ENCODE measurements at regions not wholly inside any gene's neighbourhood (a gene's known extent, or its start where the extent isn't known, plus 50 kb on each side); places are given as distances from the start of the nearest gene placed in this dataset.
A peak's percentile ranks its signal among the peaks of the same experiment; 100 is the strongest.

DNA sequence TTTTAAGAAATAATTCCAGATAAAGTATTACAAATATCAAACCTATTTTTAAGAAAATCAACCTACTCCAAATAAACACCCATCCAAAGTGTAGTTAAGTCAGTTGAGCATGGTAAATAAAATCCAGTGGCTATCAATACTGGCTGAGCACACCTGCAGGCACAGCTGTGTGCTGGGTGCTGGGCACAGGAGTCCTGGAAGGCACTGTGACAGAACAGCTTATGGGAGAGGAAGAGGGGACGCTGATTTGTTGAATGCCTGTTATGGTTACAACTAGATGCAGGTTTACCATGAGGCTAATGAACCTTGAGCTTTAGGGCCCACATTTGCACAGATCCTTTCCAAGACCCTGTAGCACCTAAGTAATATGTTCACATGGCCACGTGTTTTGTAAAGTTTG is 202.7 kb downstream of the MTX2 start:
- peak; percentile 12 for DNase-seq

DNA sequence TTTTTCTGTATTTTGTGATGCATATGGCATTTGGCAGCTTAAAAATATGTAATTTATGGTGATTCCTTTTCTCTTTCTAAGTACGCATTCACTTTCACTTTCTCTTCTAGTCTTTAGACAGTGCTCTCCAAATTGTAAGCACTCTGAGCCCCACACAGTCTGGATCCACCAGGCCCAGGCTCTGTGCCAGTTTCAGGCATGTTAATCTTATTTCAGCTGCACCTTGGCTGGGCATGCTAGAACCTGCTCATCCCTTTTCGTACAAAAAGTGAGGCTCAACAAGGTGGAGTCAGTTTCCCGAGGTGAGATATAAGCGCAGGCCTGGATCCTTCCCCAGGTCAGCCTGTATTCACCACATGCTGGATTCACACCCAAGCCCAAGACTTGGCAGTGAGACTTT is 203.9 kb downstream of the MTX2 start:
- peak; percentile 82 for DNase-seq

DNA sequence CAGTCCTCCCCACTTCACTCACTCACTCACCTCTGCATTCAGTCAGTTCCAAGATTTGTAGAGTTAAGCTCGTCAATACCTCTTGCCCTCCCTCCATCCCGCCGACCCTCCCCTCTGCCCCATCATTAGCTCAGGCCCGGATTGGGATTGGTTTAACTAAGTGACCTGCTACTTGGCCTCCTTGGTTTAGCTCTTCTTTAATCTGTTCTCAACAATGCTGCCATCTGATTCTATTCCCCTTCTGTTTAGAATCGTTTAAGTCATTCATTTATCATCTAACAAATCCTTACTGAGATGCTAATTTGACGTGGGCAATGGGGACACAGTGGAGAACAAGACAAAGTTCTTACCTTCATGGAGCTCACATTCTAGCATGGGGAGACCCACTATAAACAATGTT is 204.6 kb downstream of the MTX2 start:
- no peak for DNase-seq

DNA sequence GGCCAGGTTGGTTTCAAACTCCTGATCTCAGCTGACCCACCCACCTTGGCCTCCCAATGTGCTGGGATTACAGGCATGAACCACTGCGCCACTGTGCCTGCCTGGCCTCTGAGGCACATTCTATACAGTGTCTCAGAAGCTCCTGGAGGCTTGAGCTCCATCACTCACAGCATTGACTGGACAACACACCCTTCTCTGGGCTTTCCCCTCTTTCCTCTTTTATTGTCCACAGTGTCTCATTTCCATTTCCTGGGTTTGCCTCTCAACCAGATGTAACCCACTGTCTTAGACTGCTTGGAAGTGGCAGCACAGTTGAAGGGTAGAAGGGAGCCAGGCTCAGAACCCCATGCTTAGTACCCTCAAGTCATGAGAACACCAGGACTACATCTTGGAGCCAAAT is 208.1 kb downstream of the MTX2 start:
- DNase-seq, result no peak

DNA sequence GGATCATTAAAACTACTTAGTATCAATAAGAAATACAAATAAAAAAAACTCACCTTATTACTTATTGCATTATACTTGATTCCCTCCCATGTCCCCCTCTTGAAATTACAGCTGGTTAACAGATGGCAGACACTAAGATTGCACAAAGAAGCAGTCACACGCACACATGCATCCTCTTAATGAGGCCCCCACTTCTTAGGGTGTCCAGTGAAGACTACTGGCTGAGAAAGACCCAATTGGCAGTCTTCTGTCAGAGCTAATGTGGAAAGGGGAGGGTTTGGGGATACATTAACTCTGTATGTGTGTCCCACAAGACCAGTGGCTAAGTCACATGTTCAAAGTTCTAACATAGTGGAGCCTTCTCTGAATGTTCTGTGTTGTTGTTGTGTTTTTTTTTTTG is 210.7 kb downstream of the MTX2 start:
- no peak for DNase-seq

DNA sequence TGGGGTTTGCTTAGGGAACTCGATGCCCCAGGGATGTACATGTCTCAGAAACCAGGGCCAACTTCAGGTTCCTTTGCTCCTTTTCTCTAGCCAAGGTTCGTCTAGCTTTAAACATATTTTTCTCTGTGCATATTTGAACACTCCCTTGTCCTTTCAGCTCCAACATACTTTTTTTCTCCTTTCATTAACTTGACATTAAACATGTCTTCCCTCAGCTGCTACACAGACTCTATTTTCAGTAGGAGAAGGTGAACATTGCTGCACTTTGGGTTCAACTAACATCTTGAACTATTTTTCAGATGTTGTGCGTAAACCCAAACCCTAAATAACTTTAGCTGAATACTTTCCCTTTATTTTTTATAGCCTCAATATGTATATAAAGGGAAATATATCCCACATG is 212.9 kb downstream of the MTX2 start:
- DNase-seq, result no peak

DNA sequence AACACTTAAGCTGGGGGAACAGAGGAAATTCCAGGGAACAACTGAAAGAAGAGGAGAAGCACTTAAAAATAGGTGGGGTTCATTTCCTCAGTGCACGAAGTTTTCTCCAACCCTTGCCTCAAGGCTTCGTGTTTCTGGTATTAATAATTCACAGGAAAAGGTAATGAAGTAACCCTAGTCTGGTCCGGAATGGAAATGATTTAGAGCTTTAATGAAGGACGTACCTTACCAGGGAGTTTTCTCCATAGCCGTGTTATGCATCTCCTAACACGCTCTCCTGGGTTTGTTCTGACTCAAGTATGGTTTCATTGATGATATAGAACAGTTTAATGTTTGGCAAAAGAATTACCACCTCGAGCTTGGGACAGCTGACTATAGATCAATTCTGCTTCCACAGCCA is 214.2 kb downstream of the MTX2 start:
- no peak for DNase-seq

DNA sequence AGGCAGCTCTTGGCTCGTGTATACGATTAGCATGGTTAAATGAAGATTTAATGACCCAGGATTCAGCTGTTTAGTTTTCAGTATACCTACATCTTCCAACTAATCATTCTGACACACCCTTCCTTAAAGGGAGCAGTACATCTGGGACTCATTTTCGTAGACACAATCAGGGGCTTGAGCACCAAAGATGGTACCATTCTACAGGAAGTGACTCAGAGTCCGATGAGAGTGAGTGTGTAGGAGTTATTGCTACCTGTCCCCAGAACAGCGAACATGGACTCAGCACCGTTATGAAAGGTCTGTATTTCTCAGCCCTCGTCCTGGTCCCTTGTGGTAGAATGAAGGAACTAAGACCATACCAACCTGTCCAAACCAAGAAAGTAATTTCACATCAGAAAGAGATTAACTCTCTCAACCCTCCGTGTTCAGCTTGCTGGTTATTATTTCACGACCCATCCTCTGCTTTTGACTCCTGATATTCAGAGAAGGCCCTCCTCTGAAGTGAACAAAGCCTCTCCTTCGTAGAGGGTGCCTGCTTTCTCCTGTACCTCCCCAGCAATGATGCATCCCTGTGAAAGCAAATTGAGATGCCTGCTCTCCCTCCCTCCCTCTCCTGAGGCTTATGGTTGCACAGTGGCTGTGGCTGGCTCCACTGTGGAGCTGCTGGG is 214.8 kb downstream of the MTX2 start:
- no peak for DNase-seq

DNA sequence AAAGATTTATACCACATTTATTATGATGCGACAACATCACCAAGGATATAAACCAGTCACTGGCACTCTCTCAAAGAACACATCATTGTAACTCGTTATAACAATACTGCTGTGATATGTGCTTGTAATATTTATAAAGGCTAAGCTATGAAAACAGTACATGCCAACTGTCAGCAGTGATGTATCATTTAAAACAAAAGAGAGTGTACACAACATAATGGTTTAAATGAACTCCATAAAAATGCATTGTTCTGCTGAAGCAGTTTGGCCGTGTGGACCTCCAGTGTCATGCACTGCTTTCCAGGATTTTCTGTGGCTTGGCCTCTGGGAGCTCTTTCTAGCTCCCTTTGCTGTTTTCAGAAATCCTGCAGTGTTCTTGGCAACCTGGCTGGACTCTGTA is 215.6 kb downstream of the MTX2 start:
- DNase-seq, result peak; percentile 18

DNA sequence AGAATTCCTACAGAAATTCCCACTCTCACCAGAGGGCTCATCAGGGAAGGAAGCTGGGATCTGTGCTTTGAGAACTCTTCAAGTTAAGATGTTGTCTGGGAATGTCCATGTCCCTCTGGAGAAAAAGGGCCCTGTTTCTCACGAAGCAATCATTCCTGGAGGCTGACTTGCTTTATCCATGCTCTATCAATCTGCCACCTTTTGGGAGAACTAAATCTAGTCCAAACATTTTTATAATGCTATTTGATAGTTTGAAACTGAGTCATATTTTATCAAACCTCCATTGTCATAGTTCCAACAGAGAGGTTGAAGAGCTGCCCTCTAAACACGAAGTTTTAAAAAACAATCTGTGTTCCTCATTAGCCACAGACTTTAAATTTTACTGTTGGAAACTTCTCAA is 219.2 kb downstream of the MTX2 start:
- no peak for DNase-seq

DNA sequence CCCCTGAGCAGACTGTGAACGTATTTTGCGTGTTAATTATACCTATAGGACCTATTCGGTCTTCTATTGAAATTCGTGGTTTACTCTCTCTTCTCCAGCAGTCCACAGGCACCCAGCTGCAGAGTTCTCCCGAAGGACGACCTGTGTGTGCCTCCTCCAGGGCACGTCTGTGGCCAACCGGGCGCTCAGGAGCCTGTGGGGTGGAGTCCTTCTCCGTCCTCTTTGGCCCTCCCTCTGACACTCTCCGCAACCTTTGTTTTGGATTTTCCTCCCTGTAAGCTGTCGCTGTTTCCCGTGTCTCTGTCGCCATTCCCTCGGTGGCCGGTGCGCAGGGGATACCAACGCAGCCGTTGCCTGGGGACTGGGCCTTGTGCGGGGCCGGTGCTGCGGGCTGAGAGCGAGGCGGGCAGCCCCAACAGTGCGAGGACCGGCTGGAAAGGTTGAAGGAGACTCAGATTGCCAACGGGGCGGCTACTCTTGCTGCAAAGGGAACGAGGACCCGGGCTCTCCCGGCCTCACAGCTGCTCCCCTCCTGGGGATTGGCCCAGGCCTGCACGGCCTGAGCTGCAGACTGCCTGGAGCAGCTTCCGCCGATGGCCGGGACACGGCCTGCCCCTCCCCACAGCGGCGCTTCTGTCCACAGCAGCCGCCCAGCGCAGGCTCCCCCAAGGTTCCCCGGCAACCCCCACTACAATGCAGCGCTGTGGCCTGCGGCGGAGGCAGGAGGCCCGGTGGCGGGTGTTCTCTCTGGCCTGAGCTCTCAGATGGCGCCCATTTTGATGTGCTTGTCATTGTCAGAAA is 221.0 kb downstream of the MTX2 start:
- DNase-seq, result no peak

DNA sequence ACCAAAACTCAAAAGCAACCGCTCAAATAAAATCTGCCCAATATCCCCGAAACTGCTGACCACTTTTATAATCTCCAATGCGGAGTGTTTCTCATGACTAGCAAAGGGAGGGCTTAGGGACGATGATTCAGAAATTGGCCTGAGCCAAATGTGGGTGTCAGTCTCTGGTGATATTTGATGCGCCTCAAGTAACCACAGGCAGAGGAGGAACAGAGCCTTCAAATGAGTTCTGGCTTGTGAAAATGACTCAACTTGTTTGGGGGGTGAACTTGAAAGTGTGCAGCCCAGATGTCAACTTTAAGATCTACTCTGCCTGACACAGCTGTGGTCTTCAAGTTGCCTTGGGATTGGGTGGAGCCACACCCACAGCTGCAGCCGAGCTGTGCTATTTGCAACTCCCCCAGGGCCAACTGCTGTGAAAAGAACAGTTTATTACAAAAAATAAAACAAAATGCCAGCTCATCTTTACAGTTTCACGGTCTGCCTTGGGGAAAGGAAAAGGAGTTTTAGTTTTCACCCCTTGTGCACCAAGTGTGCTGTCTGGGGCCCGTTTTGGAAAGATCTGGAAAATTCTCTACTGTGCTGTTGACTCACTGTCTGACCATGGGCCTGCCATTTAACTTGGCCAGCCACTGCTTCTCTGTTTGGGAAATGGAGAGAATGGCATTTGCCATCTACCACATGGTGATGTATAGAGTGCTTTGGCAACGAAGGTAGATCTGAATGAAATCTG is 222.1 kb downstream of the MTX2 start:
- DNase-seq, result no peak

DNA sequence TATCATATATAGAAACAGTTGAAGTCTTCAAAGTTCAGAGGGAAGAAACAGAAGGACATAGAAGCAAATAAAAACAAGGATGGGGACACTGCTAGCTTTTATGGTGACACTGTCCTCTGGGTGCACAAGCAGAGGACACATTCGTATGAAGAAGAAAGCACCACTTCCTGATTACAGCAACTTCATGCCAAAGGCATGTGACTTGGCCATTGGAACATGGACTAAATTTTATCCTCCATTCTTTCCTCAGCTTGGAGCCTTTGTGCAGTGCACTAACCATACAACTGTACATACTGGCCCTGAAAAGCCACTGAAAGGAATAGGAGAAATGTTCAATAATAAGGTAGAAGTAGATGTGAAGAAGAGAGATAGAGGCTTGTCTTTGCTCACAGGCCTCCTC is 223.3 kb downstream of the MTX2 start:
- DNase-seq, result no peak

DNA sequence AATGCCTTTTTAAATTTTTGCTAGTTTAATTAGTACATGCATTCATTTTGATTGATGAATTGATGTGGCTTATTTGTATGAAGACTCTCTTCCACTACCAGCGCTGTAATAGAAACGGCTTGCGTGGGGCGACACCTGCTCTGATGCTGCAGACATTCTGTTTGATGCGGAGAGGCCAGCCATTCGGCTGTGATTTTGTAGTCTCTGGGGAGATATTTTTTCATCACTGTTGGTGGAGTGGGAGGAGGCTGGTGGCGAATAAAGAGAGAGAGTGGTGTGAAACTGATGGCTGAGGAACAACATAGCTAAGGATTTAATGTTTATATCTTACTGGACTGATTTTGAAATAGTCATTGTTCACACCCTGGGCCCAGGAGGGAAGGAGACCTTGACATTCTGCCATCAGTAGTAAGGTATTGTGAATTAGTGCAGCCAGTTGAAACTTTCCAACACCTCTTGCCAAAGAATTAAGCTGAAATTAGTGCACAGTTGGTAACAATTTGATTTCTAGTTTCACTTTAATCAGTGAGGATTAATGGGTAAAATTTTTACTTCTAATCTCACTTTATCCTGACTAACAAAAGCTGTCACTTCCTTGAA is 224.1 kb downstream of the MTX2 start:
- peak; percentile 32 for DNase-seq

DNA sequence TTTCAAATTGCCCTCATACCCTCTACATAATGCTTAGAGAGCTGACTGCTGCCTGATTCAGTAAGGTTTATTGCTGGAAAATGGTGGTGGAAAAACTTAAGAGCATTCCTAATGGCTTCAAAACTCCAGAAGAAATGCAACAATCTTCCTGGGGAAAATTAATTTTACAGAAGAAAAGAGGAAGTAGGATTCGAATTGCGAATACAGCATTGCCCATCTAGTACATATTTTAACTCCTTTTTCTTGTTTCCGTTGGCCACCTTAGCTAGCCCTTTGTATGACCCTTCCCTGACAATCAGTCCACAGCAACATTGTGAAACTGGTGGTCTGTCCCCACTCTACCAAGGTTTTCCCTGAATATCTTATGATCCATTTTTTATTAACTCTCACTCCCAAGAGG is 224.7 kb downstream of the MTX2 start:
- no peak for DNase-seq

DNA sequence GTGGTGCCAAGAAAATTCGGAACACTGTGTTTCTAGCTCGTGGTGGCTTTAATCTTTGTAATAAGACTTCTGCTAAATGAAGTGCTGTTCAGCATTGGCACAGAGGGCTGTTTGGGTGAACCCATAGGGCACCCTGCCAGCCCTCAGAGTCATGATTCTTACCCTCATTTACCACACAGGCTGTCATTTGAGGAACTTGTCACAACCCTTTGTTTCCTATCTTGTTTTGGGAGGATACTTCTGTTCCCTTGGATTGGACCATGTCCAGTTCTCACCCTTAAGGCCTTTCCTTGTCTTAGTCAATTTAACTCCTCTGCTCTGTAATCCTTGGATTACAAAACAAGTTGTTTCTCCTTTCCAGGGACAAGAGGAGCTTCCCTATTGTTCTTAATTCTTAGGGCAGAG is 225.7 kb downstream of the MTX2 start:
- no peak for DNase-seq

DNA sequence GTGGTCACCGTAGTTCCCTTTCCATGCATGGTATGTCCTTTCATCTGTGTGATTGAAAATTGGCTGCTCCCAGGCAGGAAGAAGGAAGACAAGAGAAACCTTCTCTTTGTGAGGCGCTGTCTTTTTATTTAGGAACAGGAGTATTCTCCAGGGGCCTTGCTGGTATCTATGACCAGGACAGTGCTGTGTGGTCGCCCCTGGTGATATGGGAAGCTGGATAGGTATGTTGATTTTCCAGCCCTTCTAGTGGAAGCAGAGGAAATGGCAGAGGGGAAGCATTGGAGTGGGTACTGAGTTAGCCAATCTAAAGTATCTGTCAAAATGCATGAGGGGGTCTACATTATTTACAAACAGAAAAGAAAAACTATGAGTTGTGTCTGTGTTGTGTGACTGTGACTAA is 226.6 kb downstream of the MTX2 start:
- peak; percentile 37 for DNase-seq

DNA sequence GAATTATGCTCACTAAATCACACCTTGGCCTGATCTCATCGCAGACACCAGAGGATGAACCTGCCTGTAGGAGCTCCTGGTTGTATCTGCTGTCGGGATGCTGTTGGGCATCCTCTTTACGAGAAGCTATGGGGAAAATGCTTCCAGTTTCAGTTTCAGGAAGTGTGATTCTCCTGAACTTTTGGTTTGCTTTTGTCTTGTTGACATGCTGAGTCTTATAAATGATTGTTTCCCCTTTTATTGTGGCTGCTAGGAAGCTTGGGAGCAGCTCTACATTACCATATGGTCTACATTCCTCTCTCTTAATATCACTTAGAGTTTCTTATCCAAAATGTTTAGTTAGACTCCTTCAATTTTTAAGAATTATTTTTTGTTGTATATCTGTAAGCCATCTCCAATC is 227.5 kb downstream of the MTX2 start:
- DNase-seq, result no peak

DNA sequence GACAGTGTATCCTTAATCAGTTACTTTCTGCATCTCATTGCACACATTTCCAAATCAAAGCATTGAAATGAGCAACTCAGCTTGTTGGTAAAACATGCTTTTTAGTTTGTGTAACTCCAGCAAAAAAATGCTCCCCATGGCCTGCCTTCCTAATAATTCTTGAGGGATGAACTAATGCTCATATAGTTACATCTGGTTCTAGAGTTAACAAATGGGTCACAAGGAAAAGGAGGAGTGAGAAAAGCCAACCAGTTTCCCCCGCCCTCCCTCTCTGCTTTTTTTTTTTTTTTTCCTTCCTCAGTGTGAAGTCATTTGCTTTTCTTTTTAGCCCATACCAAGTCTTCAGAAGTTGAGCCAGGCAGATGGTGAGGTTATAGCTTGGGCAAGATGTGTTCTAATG is 231.7 kb downstream of the MTX2 start:
- no peak for DNase-seq

DNA sequence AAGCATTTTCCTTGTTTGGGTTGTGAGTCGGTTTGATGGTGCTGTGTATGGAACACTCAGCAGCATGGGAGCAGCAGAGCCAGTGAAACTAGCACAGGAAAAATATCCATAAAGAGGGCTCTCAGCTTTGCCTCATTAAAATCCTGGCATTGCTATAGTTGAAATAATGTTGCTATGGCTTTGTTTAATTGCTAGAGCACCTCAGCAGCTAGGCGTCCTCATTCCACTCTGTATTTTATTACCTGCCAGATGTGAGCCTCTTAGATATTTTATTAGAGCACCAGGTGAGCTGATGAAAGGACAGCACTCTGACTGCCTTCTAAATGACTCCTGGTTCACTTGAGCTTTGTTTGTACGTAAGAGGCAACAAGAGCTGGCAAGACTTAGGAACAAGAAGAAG is 232.4 kb downstream of the MTX2 start:
- peak; percentile 95 for DNase-seq

DNA sequence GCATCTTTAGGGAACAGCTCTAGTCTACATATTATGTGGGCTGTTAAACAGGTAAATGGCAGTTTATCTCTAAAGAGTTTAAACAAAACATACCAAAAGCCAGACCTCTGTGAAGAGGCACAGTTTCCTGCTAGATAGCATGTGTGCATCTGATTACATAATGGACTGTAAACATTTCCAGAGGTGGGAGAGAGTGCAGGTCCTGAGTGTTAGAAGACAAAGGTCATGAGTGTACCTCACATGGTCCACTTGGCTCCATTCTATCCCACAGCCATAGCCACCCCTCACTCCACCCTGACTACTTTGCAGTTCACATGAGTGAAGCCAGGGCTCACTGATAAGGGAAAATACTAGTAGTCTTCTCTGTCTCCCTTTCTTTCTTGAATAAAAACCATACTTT is 233.4 kb downstream of the MTX2 start:
- peak; percentile 38 for DNase-seq

DNA sequence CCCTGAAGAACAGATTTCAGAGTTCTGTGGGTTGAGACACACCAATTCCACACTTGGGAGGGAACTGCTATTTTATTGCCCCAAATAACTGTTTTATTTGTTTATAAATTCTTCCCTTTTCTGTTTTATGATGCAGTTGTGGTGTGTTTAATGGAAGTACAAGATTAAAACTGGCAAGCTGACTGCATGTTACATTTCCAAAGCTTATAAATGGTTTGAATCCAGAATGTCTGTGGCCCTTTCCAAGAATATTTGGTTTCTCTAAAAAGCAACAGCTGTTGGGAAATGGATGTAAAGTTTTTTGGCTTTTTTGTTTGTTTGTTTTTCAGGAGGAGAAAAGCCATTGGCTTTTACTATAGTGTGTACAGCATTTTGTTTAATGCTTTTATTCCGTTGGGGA is 234.5 kb downstream of the MTX2 start:
- no peak for DNase-seq

DNA sequence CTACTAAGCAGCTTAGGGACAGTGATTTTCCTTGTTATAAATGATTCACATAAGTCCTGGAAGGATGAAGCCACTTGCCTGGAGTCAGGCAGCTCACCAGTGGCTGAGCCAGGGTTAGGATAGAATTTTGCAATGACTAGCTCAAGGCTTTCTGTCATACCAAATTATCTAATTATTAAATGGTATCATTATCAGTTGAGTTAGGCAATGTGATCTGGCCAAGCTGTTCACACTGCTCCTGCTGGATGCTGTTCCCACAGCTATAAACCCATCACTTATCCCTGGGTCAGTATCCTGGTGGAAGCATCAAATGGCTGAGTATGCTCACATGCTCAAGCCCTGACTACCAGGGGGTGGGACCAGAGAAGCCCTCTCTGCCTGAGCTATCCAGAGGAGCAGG is 235.2 kb downstream of the MTX2 start:
- DNase-seq, result no peak

DNA sequence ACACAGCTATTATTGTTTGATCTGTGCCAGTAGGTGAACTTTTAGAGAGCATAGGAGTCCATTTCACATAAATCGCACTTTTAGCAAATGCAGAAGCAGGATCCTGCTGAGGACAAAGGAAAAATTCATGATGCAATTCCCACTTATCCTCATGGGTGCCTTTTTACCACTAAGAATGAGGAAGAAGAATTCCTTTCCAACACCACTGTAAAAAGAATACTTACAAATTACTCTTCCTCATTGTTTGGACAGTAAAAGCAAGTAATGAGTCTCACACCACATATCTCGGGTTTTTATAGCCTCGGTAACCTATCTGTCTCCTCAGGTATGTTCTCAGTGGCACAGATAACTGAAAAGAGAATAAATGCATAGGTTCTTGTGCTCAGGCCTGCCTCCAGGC is 238.5 kb downstream of the MTX2 start:
- no peak for DNase-seq

All from DMS153 (cell line).